GM19023 (cell line): ENCODE measurements at regions not wholly inside any gene's neighbourhood (a gene's known extent, or its start where the extent isn't known, plus 50 kb on each side); places are given as distances from the start of the nearest gene placed in this dataset.
A peak's percentile ranks its signal among the peaks of the same experiment; 100 is the strongest.

ENCODE experiments used
- ATAC-seq: cut with Tn5 transposase; IDR thresholded peaks from one replicate; pipeline ENCODE4 v1.9.1; 2021; ENCODE audit warnings: mild to moderate bottlenecking, moderate library complexity; ENCODE audit not compliant: unreplicated experiment

DNA sequence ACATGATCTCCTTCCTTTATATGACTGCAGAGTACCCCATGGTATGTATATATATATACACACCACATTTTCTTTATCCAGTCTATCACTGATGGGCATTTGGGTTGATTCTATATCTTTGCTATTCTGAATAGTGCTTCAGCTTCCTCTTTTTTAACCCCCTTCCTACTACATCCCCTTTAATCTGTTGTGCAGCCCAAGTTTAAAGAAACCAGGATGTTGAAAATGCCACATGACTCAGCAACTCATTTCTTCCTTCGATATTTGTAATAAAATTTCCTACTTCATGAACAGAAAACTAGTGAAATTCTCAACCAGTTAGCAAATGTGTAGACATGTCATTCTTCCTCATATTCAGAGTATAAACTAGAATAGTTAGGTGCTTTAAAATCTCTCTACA, 1245.7 kb upstream of the SORCS1 start:
- ATAC-seq: no peak

DNA sequence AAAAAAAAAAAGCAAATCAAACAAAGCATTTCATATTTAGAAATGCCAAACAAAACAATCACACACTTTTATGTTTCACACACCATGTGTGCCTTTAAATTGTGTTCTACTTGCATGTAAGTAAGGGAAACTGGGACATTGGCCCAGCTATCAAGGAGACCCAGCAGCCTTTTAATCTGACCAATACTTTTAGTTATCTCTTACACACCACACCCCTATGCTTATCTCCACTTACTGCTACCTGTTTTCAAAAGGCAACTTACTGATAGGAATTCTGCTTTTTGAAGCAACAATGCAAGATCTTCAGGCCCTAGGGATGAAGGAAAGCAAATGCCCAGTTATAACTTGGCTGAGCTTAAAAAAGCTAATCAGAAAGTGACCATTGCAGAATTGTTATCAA, 1244.8 kb upstream of the SORCS1 start:
- no peak for ATAC-seq

DNA sequence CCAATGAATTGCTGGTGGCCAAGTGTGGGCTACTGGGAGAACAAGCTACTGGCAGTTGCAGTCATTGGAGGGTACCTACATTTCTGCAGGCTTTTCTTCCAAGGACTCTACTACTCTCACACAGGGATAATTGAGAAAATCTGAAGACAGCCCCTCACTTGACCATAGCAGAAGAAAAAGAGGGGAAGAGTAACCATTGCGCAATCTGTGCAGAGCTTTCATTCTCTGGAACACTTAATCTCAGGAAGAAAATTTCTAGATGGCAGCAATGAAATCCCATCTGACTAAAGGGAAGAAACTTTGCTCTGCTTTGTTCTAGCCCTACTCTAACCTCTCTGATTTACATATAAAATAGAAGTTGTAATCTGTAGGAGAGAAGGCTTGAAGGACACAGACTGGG, 1239.6 kb upstream of the SORCS1 start:
- no peak for ATAC-seq

DNA sequence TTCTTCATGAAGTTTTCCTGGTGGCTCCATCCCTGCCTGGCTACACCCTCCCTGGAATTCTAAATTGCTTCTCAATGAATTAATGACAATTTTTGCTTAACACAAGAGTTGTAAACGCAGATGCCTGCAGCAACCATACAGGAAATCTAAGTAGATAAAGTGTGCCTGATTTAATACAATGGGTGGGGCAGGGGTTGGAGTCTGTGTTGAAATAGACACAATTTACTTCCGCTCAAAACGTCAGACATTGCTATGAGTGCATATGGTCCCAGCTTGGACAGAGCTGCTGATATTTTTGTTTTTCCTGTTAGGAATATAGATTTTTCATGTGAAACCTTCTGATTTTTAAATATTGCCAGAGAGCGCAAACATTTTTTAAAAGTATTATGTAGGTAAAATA, 1235.0 kb upstream of the SORCS1 start:
- no peak for ATAC-seq

DNA sequence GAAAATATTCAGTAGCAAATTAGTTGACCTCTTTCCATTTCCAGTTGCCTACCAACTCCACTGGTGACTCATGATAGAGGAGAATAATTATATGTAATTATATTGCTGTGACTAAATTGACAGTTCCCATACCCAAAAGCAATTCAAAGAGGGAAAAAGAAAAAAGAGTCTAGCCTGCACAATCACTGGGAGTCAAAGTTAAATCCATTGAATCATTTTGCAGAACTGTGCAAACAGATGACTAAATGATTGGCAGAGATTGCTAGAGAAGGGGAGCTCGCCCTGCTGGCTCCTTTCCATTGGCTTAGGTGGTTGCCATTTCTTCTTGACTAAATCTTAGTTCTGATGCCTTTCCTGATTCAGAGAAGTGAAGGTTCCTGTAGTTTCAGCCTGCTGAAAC, 1228.6 kb upstream of the SORCS1 start:
- no peak for ATAC-seq

DNA sequence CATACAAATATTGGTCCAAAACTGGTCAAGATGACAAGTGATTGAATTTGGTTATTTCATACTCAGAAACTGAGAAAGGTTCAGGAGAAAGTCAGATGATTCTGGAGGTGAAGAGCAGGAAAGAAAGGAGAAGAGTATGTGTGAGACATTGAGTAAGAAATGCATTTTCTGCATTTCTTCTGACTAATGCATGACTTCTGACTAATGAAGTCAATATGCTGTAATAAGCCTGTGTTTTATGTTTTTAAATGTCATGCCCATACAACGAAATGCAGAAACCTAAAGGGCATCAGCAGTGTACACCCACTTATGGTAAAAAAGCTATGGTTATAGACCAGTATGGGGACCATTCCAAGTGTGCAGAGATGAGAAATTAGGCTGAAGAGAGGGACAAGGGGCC, 1227.8 kb upstream of the SORCS1 start:
- no peak for ATAC-seq

DNA sequence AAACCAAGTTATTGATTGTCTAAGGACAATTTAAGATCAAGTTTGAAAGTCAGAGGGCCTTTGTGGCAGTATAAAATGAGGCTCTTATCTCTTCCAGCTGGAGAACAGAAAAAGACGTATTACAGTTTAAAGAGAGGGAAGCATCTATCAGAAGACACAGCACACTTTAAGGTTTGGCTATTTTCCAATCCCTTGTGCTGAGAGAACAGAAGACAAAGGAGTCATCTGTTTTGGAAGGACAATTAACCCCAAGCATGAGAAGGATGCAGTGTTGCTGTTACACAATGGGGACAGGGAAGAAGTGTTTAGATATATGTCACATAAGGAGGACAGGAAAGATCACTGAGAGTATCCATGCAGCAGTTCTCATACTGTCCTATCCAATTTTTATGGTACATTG, 1224.2 kb upstream of the SORCS1 start:
- no peak for ATAC-seq

DNA sequence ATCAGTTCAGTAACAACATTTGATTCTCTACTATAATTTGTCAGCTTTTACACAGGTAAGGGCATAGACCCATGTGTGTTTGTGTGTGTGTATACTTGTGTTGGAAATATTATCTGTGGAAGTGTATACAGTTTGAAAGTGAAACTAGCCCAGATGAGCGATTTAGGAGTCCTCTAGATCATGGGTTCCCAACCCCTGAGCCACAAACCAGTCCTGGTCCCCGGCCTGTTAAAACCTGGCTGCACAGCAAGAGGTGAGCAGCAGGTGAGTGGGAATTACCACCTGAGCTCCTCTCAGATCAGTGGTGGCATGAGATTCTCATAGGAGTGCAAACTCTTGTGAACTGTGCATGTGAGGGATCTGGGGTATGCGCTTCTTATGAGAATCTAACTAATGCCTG, 1221.5 kb upstream of the SORCS1 start:
- ATAC-seq: no peak

DNA sequence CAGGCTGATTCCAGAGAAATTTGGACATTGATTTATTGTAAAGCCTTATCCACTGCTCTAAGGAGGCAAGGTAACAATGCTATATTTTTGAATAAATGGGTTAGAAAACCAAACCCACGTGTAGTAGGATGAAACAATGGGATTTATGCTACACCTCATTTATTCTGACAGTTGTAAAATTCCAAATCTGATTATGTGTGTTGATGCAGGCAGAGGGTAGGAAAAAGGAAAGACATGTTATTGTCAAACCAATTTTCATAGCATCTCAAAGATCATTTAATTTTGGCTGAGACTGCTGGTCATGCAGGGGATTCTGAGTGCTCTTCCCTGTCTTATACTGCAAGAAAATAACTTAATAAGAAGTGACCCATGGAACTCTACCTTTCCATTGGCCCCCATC, 1219.9 kb upstream of the SORCS1 start:
- ATAC-seq: no peak

DNA sequence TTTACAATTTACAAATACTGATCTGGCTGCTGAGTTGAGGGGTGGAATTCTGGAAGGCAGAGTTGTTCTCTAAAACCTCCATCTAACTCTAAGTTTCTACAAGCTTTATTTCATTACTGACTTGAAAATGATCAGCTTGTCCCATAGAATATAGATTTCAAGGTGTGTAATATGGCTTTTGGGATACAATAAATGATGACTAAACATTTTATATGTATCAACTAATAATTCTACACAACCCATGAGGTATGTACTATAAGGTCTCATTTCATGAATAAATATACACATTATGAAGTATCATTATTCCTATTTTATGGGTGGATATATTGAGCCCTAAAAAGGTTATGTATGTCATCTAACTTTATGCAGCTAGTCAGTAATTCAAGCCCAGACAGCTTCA, 1214.3 kb upstream of the SORCS1 start:
- ATAC-seq: no peak

DNA sequence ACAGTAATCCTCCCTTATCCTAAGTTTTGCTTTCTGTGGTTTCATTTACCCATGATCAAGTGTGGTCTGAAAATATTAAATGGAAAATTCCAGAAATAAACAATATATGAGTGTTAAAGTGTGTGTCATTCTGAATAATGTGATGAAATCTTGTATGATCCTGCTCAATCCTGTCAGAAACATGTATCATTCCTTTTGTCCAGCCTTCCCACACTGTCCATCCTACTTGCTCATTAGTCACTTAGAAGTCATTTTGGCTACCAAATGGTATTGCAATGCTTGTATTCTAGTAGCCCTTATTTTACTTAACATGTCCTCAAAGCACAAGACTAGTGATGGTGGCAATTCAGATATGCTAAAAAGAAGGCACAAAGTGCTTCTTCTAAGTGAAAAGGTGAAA, 1211.2 kb upstream of the SORCS1 start:
- no peak for ATAC-seq

DNA sequence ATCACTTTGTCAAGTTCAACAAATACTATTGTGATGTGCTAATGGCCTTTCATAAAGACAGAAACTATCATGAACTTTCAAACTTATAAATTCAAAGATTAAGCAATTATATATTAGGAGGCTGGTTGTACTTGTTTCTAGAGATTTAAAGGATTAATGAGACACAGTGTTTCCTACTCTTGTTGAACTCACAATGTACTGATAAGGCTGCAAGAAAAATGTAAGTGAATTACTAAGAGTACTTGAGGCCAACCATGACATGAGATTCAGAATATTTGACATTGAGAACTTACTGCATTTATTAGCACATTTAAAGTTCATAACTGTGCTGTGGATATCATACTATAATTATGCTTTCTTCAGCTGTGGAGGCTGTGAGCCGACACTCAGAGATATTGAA, 1210.5 kb upstream of the SORCS1 start:
- ATAC-seq: no peak

DNA sequence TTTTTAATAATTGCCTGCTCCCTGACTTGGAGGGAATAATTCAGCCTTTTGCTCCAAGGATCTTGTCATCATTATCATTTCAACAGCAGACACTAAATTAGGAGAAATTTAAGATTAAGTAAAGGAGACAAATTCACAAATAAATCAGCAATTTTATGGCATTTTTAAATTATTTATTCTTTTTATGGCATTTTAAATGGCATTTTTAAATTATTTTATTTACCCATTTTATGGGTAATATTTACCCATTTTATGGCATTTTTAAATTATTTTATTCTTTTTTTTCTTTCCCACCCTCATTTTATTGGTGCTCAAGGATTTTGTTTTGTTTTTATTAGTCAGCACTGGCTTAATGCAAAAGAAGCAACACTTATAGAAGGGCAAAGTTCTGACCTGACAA, 1201.0 kb upstream of the SORCS1 start:
- no peak for ATAC-seq

DNA sequence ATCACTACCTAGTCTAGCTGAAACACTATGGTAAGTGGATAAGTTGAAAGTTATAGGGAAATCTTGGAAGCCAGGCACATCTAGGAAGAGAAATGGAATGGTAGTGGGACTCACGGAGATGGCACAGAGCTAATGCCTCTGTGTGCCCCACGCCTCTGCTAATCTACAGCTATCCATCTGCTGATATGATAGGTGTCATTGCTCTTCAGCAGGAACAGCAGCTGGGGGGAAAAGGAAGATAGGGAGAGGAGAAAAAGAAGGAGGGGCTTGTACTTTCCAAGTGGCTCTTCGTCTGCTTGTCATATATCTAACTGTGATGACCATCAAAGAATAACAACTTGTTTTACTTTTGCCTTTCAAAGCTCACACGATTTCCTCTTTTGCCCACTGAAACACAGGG, 1199.1 kb upstream of the SORCS1 start:
- no peak for ATAC-seq

DNA sequence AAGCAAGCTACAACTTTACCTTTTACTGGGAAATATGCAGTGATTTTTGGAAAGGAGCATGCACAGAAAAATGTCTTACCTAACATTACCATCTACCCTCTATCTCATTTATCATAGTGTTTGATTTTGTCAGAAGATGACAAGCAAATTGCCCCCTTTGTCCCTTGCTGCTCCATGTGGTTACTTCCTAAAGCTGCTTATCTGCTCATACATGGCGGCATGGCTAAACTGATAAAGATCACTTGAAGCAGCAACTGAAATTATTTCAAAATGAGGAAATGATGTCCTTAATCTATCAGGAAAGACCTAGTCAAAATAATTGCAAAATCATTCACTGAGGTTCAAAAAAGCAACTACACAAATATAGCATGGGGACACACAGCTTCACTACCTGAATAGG, 1198.5 kb upstream of the SORCS1 start:
- ATAC-seq: no peak

DNA sequence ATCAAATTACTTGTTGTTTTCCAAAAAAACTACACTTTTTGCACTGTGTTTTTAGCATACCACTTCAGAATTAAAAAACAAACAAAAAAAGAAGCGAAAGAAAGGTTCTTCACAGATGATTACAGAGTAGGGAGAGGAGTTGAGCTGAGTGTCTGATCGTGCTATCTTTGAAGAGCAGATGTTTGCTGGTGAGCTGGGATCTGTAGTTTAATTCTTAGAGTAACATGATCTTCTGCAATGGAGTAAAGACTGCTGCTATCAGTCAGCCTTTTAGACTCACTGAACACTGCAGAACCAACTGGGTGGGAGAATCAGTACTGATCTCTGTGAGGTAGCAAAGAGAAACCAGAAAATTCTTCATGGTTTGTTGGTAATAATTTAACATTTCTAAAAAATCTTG, 1197.8 kb upstream of the SORCS1 start:
- ATAC-seq: no peak

DNA sequence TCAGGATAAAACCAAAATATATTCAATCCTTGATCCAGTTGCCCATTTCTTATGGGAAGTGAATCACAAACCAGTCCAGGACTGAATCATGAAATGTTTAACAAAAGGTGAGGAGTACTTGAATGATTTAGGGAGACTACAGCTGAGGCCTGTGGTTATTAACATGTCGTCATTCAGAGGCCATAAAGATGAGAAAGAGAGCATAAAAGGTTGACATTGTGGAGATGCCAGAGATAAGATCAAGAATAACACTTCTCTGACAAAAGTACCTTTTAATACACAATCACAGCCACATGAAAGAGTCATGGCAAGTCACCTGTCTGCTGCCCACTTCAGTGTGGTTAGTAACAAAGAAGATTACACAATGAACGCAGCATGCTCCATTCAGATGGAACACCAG, 1195.7 kb upstream of the SORCS1 start:
- ATAC-seq: no peak

DNA sequence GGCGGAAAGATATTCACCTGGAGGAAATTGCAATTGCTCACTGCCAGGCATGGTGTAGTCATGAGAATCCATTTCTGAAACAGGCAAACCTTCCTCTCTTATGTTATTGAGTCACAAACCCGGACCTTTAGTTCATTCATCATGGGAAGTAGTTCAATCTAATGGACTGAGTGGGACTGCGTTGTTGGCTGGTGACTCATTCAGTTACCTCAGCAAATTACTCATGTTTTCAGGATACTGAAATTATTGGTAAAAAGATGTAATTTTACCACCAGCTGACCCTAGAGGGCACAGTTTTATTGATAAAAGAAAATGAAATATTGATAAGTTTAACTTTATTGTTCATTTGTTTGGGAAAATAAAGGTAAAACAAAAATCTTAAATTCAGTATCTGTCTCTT, 1194.4 kb upstream of the SORCS1 start:
- peak; percentile 68 for ATAC-seq

DNA sequence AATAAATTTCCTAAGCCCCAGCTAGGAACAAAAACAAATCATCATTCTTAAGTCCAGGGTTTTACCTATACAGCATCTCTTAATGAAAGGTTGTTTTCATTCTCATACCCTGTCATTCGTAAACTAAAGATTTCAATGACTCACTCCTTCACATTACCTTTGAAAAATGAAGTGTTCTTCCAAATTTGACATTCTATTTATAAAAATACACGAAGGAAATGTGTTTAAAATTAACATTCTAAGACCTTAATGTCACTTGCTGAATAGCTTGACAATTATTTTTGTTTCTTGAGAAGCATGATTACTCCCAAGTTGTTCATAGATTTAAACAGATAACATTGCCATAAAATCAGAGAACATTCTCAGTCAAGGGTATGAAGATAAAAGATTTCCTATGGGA, 1188.3 kb upstream of the SORCS1 start:
- no peak for ATAC-seq

DNA sequence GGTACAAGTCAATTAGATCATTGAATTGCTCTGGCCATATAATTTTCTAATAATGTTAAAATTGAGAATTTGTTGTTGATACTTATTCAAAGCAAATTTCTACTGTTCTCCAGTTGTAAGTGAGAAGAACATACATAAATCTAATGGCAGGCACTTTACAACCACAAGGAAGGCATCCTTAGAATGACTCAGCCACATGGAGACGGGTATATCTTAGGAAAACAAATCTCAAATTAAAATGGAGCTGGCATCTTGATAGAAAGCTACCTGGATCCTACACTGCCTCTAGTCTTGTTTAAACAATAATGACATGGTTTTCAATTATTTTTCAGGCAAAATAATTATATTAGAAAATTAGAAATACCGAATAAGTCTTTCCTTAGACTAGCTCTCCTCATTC, 1183.7 kb upstream of the SORCS1 start:
- no peak for ATAC-seq

DNA sequence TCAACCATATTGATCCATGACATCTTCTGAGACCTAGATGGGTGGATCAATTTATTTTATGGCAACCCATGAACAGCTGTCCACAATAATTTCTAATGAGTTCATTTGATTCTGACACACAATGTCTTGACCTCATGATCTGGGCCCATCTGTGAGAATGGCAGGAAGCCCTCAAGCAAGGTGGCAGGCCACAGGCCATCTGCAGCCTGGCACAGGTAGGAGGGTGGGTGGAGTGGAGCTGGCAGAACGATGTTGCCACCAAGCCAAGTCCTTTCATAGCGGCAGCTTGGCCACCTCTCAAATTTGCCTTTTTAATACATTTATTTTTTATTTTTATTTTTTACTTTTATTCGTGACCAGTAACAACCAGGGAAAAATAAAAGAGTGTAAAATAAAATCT, 1181.6 kb upstream of the SORCS1 start:
- no peak for ATAC-seq

DNA sequence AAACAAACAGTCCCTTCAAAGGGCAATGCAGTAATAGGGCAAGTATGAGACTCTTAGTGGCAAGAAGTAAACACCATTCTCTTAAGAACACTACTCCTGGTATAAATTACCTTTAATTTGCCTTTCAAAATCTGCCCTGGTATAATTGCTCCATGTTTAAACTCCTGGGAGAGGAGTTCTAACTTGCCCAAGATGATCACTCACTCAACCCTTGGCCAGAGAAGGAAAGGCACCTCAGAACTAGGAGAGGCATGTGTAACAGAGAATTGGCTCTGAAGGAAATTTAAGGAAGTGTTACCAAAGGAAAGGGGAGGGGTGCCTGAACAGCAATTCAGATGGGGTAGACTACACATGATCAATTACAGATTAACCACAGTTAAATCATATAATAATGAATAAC, 1173.6 kb upstream of the SORCS1 start:
- ATAC-seq: no peak

DNA sequence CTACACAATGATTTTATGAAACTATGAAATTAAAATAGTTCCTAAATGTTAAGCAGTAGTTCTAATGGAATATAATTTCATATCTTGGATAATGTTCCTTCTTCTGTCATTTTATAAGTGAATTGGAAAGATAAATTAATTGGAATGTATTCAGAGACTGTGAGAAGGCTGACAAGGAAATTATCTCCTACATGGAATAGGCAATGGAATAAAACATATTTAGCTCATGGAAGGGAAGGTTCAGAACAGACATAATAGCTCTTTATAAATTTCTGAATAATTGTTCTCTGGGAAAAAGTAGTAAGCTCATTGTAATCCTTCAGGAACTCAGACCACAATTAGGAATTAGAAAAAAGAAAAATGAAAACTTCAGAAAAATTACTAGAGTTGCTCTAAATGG, 1172.3 kb upstream of the SORCS1 start:
- no peak for ATAC-seq

DNA sequence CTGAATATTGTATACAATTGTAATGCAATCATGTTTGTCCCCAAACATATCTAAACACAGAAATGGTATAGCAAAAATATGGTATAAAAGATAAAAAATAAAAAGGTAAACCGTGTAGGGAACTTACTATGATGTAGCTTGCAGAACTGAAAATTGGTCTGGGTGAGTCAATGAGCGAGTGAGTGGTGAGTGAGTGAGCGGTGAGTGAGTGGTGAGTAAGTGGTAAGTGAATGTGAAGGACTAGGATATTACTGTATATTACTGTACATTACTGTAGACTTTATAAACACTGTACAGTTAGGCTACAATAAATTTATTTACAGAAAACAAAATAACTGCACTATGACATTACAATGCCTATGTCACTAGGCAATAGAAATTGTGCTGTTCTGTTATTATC, 1163.2 kb upstream of the SORCS1 start:
- no peak for ATAC-seq
